PC-9 (cell line): ENCODE measurements at regions not wholly inside any gene's neighbourhood (a gene's known extent, or its start where the extent isn't known, plus 50 kb on each side); places are given as distances from the start of the nearest gene placed in this dataset.

Source experiments
- CTCF ChIP-seq: fragments of 200-600 bp; sonication (generic); conservative IDR thresholded peaks from 2 replicates; pipeline ENCODE4 v1.6.1; 2017; ENCODE audit warnings: mixed run types, antibody characterized with exemption, mild to moderate bottlenecking, moderate library complexity
- EZH2 ChIP-seq: fragments of 200-600 bp; sonication (generic); IDR thresholded peaks from 2 replicates; pipeline ENCODE4 v1.8.0; 2017; ENCODE audit warnings: antibody characterized with exemption, low read depth

- TF ChIP-seq CTCF (no peak), EZH2 (no peak)
Measured at GRCh38 chr6:27816906-27817305, 95.3 kb downstream of the OR2B2 start.
